Stimulated activated CD4-positive, alpha-beta T cell treated with anti-CD3 and anti-CD28 coated beads, Interleukin-2, amount 100 ng/mL, for 24 hours (primary cell): ENCODE measurements at regions not wholly inside any gene's neighbourhood (a gene's known extent, or its start where the extent isn't known, plus 50 kb on each side); places are given as distances from the start of the nearest gene placed in this dataset.
"Not testable (repeated sequence)": the region's sequence is repeated elsewhere in the genome, so short reads cannot be mapped to it uniquely, and the experiment has no call there.

Source experiments
- DNase-seq, 2 donors: peaks; one replicate each; pipeline ENCODE4 v3.0.0-alpha.2; 2020

DNA sequence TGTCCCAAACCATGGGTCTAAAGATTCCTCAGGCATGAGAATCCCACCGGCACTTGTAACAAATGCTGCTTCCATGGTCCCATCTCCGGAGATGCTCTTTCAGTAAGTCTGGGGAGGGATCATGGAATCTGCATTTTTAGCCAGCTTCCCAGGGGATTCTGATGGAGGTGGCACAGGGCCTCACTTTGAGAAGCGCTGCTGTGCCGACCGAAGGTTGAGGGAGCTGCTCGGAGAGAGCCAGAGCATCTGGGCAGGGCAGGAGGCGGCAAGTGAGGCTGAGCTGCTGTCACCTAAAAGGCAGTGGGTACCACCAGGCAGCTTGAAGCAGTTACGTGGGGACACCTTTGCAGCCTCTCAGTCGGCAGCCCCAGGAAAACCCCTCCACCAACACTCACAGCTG is 100.2 kb upstream of the CDYL start:
- DNase-seq = no peak

DNA sequence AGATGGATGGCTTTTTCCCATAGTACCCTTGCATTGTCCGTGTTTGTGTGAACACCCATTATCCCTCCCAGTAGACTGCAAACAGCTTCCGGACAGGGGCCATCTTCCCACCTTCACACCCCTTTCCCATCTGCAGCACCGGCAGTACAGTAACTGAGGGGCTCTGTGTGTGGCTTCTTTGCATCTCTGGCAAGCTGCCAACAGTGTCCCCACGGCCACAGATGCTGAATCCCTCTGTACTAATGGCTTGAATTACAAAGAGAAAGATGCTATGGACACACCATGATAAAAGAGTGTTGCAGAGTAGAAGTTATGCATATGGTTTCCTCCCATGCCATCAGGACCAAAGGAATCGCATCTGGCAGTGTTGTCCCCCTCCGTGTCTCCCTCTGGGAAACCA is 101.1 kb upstream of the CDYL start:
- DNase-seq = no peak

DNA sequence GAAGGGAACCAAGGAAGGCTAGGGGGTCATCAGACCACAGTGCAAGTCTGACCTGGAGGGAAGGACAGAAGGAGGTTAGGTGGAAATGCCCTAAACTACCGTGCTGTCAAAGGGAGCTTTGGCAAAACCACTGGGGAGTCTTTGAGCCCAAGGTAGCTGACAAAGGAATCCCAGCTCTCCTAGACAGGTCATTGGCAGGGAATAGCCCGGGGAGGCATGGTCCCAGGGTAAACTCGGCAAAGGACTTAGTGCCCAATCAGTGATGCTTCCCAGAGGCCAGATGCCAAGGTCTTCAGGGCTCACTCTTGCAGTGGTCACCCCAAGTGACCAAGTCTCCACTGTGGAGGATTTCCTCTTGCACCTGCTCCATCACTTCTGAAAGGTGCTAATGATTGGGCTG is 102.3 kb upstream of the CDYL start:
- DNase-seq = no peak

DNA sequence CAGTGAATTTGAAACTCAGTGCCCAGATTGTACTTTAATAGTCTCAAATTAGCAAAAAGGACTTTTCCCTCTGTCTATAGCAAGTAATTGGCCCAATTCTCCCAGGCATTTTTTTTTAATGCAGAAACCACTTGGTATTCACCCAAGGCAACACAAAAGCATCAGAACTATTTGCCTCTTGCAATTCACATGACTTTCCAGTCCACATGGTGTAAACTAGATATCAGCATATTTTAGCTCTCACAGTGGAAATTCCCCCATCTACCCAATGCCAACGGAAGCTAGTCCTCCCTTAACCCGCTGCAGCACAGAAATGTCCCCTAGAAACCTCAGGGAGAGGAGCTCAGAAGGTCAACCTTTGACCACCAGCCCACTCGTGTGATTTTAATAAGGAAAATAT is 103.4 kb upstream of the CDYL start:
- no peak for DNase-seq

DNA sequence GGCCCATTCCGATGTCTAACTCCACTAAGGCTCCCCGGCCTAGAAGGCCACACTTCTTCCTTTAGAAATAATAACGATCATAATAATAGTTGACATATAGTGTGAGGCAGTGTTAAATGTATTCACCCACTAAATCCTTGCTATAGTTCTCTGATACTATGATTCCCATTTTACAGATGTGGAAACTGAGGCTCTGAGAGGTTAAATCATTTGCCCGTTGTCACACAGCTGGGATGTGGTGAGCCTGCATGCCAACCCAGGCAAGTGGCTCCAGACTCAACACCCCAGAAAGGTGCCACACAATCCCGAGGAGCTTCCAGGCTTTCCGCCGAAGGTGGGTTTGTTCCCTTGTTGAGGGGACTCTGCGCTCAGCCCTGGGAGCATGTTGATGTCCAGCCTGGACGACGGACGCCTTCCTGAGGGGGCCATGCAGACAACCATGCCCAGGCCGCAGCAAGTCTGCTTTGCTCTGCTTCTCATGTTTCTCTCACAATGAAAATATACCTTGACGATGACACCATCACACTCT is 104.6 kb upstream of the CDYL start:
- DNase-seq = no peak

DNA sequence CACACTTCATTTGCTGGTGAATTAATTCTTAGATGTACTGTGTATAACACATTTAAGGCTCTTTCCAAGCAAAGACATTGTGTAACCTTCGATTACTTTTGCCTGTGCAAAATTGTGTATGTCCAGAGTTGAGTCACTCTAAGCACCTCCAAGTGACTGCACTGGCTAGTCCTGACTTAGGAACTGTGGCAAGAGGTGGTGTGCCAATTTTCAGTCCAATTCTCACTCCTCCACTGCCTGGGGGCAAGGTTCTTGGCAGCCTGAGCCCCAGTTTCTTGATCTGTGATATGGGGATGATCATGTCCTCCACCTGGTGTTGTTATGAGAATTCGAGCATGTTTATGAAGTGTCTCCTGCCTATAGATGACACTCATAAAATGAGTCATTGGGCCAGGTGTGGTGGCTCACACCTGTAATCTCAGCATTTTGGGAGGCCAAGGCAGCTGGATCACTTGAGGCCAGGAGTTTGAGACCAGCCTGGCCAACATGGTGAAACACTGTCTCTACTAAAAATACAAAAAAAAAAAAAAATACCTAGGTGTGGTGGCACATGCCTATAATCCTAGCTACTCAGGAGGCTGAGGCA is 105.3 kb upstream of the CDYL start:
- DNase-seq = no peak

DNA sequence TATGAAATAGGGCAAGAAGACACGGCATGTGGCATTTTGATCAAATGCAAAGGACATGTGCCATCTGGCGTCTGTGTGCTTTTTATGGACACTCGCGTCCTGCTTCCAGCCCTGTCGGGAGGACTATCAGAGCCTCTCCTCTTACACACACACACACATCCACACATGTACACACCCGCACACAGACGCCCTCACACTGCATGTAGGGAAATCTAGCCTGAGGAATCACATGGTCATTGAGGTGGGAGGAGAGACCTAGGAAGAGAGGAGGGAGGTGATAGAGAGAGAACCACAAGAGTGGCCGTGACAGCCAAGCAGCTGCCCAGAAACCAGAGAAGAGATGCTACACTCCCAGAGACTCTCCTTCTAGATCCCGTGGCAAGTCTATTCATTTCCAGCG is 105.9 kb upstream of the CDYL start:
- DNase-seq = no peak

DNA sequence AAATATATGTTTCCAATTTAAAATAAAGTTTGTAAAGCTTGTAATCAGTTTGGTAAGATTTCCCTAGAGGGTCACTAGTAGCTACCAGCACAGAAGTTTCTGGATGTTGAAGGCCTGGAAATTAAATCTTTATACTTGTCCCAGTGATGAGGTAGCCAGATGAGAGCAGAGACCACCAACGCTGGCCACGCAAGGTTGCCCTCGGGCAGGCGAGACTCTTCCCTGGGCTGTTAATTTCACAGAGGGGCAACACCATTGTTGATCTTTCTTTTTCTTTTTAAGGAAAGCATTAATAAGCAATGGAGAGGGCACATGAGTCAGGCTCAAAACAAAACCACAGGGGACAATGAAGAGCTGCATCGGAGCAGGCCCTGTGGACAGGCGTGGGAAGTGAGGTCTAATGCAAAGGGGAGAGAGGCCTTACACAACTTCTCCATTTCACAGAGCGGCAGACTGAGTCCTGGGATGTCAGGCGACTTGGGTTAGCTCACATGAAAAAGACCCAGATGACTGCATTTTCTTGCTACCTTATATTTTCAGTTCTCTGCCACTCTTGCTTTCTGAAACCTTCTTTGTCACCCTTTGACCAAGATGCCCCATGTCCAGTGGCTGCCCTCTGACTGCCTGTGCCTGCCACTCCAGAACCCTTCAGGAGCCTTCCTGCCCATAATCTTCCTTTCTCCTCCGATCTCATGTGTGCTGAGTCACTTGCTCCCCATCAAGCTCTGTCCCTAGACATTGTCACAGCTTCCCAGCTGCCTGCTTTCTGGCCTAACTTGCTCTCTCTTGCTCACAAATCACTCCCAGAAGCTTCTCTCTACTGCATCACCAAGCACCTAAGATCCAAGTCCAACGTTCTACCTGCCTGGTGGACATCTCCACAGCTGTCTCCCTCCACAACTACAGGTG is 107.7 kb upstream of the CDYL start:
- DNase-seq = no peak

DNA sequence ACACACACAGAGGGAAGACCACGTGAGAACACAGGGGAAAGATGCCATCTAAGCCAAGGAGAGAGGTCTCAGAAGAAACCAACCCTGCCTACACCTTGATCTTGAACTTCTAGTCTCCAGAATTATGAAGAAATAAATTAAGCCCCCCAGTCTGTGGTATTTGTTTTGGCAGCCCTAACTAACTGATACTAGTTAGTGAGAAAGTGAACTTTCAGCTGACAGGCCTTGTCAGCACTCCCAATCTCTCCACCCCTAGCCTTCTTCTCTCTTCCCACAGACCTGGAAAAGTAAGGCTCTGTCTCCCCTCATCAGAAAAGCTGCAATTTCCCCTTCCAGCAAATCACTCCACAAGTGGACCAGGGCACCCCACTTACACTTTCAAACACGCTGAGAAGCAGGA is 108.6 kb upstream of the CDYL start:
- no peak for DNase-seq

DNA sequence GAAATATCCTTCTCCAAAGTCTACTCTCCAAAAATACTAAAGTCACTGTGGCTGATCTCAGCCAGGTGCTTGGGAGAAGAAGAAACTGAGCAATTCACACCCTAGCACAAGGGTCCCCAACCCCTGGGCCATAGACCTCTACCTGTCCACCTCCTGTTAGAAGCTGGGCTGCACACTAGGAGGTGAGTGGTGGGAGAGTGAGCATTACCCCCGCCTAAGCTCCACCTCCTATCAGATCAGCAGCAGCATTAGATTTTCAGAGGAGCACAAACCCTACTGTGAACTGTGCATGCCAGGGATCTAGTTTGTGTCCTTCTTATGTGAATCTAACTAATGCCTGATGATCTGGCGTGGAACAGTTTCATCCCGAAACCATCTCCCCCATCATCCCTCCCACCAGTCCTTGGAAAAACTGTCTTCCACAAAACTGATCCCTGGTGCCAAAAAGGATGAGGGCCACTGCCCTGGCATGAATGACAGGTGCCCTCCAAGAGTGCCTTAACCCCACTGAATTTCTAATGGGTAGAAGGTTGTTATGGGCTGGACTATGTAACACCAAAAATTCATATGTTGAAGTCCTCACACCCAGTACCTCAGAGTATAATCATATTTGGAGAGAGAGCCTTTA is 109.2 kb upstream of the CDYL start:
- DNase-seq = no peak

DNA sequence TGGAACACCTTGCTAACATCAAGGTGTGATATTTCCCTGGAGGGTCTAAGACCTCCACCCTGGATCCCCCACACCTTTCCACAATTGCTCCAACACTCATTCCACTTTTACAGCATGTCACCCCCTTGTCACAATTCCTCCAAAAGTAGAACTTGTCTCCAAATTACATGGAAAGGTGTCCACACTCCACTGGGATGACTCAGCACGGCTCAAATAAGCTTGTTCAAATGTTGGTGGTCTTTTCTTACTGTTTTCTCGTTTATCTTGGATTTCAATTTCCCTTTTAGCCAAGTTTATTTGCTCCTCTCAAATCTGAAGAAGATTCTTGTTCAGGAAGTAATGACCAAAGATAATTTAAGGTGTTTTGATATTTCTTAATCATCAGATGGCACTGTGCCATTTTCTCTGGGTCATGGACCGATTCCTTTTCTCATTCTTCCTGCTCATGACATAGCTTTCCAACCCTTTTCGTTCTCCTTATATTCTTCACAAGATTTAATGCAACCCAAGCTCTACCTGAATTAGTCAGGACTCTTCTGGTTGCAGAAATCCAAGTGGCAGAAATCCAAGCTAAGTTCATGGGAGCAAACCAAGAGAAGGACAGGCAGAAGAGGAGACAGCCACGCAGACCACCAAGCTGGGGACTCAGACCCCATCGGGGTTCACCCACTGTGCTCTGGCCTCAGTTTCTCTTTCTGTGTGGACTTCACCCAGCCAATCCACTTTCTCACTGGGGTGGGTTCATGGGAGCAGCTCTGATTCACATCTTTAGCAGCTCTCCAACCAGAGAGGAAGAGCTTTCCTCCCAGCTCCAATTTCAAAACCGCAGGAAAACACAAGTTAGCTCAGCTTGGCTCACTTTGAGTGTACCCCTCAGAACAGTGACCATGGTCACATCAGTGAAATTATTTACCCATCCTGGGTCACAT is 110.5 kb upstream of the CDYL start:
- no peak for DNase-seq

DNA sequence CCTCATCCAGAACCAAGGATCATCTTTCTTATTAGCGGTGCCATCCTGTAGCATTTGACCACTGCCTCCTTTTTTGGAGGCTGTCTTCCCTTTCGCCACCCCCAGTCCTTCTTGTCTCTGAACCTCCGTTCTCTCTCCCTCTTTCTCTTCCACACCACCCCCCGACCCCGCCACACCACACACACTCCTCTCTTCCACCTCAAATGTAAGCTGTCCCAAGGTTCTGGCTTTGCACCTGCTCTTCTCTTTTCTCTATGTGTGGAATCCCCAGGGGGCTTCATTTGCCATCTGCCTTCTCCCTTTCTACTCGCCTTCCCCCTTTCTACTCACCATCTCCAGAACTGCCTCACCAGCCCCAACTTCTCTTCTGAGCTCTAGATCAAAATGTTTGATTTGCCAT is 111.3 kb upstream of the CDYL start:
- no peak for DNase-seq

DNA sequence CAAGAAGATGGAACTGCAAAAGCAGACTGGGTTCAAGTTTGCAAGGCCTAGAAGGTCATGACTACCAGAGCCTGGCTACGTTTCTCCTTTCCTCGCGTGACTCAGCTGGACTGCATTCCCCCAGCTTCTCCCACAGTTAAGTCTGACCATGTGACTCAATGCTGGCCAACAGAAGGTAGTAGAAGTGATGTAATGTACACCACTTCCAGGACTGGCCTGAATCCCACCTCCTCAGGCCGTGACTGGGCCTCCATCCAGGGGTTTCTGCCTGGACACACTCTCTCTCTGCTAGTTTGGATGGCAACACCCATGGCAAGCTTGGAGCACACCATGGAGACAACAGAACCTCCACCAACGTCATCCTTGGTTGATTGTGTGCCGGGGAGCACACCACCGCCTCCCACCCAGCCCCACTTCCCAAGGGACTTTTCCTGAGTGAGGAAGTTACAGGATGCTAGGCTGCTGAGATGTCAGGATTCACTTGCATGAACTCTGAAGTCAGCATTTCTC is 112.0 kb upstream of the CDYL start:
- no peak for DNase-seq

DNA sequence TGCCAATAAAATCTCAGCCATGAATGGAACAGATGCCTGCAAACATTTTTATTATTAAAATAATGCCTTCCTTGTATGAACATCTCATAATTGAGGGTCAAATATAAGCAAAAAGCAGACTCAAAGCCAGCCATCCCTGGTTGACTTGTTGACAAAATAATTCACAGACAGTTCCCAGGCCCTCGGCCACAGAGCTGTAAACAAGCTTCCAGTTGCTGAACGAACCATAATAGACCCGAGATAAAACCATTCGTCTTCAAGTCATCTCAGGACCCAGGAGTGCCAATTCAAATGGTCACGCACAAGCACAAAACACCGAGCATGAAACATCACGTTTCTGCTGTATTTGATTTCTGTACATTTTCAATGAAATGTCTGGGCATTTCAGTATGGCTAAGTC is 113.3 kb upstream of the CDYL start:
- DNase-seq = no peak

DNA sequence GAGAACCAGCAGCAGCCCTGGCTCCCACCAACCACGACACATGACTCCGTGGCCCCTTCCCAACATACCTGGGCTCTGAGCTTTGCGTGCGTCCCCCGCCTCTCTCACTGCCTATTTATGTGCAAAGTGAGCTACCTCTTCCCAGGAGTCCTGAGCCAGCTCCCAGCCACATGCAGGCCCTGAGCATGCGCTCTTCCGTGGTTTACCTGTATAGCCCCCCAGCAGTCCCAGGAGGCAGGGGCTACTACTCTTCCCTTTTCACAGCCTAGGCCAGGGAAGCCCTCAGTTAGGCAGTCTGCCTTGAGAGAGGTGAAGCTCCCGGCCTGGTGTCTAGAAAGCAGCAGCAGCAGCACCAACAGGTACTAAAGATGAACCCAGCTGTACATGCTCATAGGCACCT is 114.8 kb upstream of the CDYL start:
- DNase-seq = no peak

DNA sequence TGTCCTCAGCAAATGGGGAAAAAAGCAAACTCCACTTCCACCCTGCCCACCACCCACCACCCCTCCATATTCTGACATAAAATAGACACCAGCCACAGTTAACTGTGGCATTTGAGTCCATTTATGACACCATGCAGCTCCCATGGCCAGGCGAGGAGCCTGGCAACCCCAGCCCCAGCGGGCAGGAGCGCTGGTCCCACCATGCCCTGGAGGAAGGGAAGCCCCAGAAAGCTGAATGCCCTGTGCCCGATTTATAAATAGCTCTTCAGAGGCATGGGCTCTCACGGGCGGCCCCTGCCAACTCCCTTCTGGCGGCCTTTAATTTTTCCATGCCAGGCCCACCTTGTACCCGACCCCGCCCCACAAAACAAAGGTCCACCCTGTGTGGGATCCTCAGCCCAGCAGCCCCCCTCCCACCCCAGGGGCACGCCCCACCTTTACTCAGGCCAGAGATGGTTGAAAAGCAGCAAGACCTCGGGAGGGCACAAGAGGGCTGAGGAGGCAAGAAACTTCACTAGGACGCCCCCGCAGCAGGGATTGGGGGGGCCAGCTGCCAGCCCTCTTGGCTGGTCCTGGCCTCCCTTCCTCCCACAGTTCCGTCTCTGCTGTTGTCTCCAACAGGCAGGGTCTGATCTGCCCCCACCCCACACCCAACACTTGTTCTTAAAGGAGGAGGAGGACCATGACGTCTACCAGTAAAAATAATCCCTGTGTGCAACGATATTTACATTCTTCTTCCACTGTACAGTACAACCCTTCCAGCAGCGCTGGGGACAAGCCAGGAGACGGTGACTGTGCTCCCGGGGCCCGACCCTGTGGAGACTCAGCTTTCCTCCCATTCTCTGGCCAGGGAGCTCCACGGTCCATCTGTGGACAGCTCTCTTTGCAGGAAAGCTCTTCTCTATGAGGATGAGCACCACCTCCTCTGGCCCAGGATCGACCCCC is 115.6 kb upstream of the CDYL start:
- no peak for DNase-seq

DNA sequence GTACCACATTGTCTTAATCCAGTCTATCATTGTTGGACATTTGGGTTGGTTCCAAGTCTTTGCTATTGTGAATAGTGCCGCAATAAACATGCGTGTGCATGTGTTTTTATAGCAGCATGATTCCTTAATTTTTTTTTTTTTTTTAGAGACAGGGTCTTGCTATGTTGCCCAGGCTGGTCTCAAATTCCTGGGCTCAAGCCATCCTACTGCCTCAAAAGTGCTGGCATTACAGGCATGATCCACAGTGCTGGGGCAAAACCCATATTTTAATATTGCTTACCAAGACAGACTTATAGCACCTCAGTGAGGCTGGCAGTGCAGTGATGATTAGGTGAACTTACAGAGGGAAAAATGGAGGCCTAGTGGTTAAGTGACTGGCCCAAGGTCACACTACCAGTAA is 116.5 kb upstream of the CDYL start:
- DNase-seq = not testable (repeated sequence)

DNA sequence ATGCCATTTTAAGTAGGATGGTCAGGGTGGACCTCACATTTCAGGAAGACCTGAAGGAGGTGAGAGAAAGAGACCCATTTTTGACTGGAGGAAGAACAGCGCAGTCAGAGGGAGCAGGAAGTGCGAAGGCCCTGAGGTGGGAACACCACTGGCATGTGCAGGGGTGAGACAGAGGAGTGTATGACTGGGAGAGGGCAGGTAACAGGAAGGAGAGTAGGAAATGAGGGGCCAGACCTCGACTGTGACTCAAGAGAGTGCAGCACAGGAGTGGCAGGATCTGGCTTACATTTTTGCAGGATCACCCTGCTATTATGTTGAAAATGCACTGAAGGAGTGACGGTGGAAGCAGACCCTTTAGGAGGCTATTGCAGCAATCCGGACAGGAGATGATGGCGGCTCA is 117.7 kb upstream of the CDYL start:
- no peak for DNase-seq

DNA sequence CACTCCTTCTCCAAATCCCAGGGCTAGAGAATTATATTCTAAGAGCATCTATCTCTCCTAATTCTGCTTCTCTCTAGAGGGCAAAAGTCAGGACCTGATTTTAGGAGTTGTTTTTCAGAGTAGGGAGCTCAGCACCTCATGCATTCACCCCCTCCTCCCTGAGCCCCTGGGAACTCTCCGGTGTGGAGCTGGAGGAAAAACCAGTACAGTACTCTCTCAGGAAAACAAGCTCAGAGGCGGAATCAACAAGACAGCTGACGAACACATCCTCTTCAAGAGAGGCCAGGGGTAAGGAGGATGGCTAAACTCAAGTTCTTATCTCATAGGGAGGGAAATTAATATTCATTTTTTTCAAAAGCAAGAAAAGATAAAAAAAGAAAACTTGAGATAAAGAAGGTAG is 120.1 kb upstream of the CDYL start:
- no peak for DNase-seq

DNA sequence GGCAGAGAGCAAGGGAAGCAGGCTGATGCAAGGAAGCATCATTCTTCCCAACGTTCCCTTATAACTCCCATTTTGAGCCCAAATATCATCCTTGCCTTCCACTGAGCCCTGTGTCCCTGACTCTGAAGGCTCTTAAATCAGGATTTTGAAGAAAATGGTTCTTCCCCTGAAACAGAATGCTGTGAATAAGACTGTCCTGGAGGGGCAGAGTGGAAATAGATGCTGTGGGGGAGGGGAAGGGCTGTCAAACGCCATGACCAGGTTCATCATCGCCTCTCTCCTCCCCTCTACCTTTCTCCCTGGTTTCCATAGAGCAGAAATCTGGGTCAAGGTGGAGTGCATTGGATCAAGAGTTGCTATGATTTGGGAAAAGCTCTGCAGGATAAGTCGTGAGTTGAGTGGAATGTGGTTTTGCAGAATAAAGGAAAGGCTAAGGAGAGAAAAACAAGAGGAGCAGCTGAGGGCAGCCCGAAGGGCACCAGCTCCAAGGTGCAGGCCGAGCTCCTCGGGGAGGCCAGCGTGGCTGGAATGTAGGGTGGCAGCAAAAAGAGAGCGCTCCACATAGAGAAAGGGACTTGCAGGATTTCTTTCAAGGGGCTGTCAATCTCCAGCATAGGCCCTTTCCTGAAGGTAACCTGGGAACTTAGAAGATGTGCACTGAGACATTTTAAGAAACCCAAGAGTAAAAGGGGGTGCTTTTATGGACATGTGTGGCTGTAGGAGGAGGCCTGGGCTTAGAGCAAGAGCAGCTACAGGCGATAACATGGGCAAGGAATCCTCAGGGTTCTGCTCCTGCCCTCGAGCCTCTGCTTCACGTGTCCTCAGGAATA is 120.8 kb upstream of the CDYL start:
- no peak for DNase-seq

DNA sequence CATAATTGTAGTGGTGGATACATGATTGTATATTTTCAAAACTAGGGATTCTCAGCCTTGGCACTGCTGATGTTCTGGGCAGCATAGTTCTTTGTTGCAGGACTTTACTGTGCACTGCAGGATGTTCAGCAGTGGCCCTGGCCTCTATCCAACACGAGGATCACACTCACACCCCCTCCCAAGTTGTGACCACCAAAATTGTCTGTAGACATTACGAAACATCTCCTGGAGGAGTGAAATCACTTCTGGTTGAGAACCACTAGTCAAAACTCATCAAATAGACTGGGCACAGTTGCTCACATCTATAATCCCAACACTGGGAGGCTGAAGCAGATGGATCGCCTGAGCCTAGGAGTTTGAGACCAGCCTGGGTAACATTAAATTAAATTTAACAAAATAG is 123.1 kb upstream of the CDYL start:
- DNase-seq = no peak
